ENCODE measurements at regions not wholly inside any gene's neighbourhood (a gene's known extent, or its start where the extent isn't known, plus 50 kb on each side); places are given as distances from the start of the nearest gene placed in this dataset.

GRCh38 chr2:195037045-195037444 lies 620.0 kb upstream of the SLC39A10 start:
- no peak for TF ChIP-seq CTCF (IDR thresholded peaks at IDR 0.05 in 8 of 11, conservative IDR thresholded peaks at IDR 0.05 in 3 of 11)
- TF ChIP-seq POLR2A (IDR thresholded peaks at IDR 0.05), result no peak
- no peak for TF ChIP-seq POLR2AphosphoS5 (IDR thresholded peaks at IDR 0.05)

All from spleen (tissue), 7 donors.